ENCODE measurements at regions not wholly inside any gene's neighbourhood (a gene's known extent, or its start where the extent isn't known, plus 50 kb on each side); places are given as distances from the start of the nearest gene placed in this dataset.

- H3K27me3 Mint-ChIP-seq (ENCODE audit: unreplicated experiment), result peaks cover 1% of the 10 kb centered on the region
- no peak overlapping the region for H3K4me3 Mint-ChIP-seq (ENCODE audit: unreplicated experiment)
- H3K9me3 Mint-ChIP-seq (ENCODE audit: unreplicated experiment), result no peaks in the 10 kb centered on the region
- TF ChIP-seq, protein P1, sequence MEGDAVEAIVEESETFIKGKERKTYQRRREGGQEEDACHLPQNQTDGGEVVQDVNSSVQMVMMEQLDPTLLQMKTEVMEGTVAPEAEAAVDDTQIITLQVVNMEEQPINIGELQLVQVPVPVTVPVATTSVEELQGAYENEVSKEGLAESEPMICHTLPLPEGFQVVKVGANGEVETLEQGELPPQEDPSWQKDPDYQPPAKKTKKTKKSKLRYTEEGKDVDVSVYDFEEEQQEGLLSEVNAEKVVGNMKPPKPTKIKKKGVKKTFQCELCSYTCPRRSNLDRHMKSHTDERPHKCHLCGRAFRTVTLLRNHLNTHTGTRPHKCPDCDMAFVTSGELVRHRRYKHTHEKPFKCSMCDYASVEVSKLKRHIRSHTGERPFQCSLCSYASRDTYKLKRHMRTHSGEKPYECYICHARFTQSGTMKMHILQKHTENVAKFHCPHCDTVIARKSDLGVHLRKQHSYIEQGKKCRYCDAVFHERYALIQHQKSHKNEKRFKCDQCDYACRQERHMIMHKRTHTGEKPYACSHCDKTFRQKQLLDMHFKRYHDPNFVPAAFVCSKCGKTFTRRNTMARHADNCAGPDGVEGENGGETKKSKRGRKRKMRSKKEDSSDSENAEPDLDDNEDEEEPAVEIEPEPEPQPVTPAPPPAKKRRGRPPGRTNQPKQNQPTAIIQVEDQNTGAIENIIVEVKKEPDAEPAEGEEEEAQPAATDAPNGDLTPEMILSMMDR (IDR thresholded peaks at IDR 0.05; ENCODE audit: unreplicated experiment), result no peak
- H3K36me3 Mint-ChIP-seq (ENCODE audit: low read depth, unreplicated experiment), result no peaks in the 10 kb centered on the region
- H3K4me1 Mint-ChIP-seq (ENCODE audit: unreplicated experiment), result peaks cover 26% of the 10 kb centered on the region
- DNase-seq (ENCODE audit: low spot score), result no peak
- no peak overlapping the region for H3K27ac Mint-ChIP-seq (ENCODE audit: unreplicated experiment)
Observed at GRCh38 chr2:176468457-176469113, 199.3 kb downstream of the MTX2 start.

DNA sequence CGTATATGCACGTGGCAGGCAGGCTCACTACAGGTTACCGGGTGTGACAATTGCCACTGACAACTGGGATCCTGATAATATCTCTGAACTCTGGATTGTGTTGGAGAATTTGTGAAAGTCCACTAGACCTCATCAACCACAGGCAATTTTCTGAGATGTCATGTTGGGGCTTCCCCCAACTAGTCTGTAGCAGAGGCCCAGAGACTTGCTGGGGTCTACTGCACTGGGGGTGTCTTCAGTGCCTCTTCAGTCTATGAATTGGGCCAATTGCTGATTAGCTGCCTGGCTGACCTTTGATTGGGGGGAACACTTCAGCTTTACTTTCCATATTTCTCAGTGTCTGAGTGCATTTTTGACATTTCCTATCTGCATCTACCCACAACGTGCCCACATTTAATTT lies 201.5 kb downstream of the MTX2 start:
- Mint-ChIP-seq H3K9me3 (ENCODE audit: unreplicated experiment) (no peaks in the 10 kb centered on the region), H3K27me3 (ENCODE audit: unreplicated experiment) (peaks cover 4% of the 10 kb centered on the region), H3K4me3 (ENCODE audit: unreplicated experiment) (no peak overlapping the region), H3K4me1 (ENCODE audit: unreplicated experiment) (peaks cover 20% of the 10 kb centered on the region), H3K36me3 (ENCODE audit: low read depth, unreplicated experiment) (no peaks in the 10 kb centered on the region), H3K27ac (ENCODE audit: unreplicated experiment) (no peak overlapping the region)
- no peak for DNase-seq (ENCODE audit: low spot score)
- TF ChIP-seq, protein P1 (IDR thresholded peaks at IDR 0.05; ENCODE audit: unreplicated experiment), result no peak

DNA sequence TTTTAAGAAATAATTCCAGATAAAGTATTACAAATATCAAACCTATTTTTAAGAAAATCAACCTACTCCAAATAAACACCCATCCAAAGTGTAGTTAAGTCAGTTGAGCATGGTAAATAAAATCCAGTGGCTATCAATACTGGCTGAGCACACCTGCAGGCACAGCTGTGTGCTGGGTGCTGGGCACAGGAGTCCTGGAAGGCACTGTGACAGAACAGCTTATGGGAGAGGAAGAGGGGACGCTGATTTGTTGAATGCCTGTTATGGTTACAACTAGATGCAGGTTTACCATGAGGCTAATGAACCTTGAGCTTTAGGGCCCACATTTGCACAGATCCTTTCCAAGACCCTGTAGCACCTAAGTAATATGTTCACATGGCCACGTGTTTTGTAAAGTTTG lies 202.7 kb downstream of the MTX2 start:
- no peaks in the 10 kb centered on the region for H3K9me3 Mint-ChIP-seq (ENCODE audit: unreplicated experiment)
- DNase-seq (ENCODE audit: low spot score), result no peak
- H3K4me1 Mint-ChIP-seq (ENCODE audit: unreplicated experiment), result peaks cover 20% of the 10 kb centered on the region
- H3K36me3 Mint-ChIP-seq (ENCODE audit: low read depth, unreplicated experiment), result no peaks in the 10 kb centered on the region
- peaks cover 4% of the 10 kb centered on the region for H3K27me3 Mint-ChIP-seq (ENCODE audit: unreplicated experiment)
- H3K4me3 Mint-ChIP-seq (ENCODE audit: unreplicated experiment), result no peak overlapping the region
- TF ChIP-seq, protein P1 (IDR thresholded peaks at IDR 0.05; ENCODE audit: unreplicated experiment), result no peak
- H3K27ac Mint-ChIP-seq (ENCODE audit: unreplicated experiment), result no peak overlapping the region

- Mint-ChIP-seq H3K4me1 (ENCODE audit: unreplicated experiment) (peaks cover 20% of the 10 kb centered on the region), H3K27ac (ENCODE audit: unreplicated experiment) (no peak overlapping the region), H3K27me3 (ENCODE audit: unreplicated experiment) (peaks cover 4% of the 10 kb centered on the region), H3K4me3 (ENCODE audit: unreplicated experiment) (no peak overlapping the region), H3K9me3 (ENCODE audit: unreplicated experiment) (no peaks in the 10 kb centered on the region), H3K36me3 (ENCODE audit: low read depth, unreplicated experiment) (no peaks in the 10 kb centered on the region)
- no peak for DNase-seq (ENCODE audit: low spot score)
- TF ChIP-seq, protein P1 (IDR thresholded peaks at IDR 0.05; ENCODE audit: unreplicated experiment), result no peak
Observed at GRCh38 chr2:176473177-176473576, 203.9 kb downstream of the MTX2 start.

GRCh38 chr2:176473851-176474250 lies 204.6 kb downstream of the MTX2 start:
- Mint-ChIP-seq H3K9me3 (ENCODE audit: unreplicated experiment) (no peaks in the 10 kb centered on the region), H3K36me3 (ENCODE audit: low read depth, unreplicated experiment) (no peaks in the 10 kb centered on the region), H3K4me3 (ENCODE audit: unreplicated experiment) (no peak overlapping the region), H3K27ac (ENCODE audit: unreplicated experiment) (peak overlapping the region; percentile 5), H3K4me1 (ENCODE audit: unreplicated experiment) (peaks cover 20% of the 10 kb centered on the region), H3K27me3 (ENCODE audit: unreplicated experiment) (peaks cover 4% of the 10 kb centered on the region)
- TF ChIP-seq, protein P1 (IDR thresholded peaks at IDR 0.05; ENCODE audit: unreplicated experiment), result no peak
- DNase-seq (ENCODE audit: low spot score), result no peak
